ENCODE measurements at regions not wholly inside any gene's neighbourhood (a gene's known extent, or its start where the extent isn't known, plus 50 kb on each side); places are given as distances from the start of the nearest gene placed in this dataset.
"Not testable (repeated sequence)": the region's sequence is repeated elsewhere in the genome, so short reads cannot be mapped to it uniquely, and the experiment has no call there.

GRCh38 chr11:21775911-21776310 lies 417.0 kb upstream of the ANO5 start:
- H3K4me3 ChIP-seq: no peak overlapping the region
- H3K27ac ChIP-seq: no peak overlapping the region
- TF ChIP-seq CTCF (IDR thresholded peaks at IDR 0.05 in 4 of 5, conservative IDR thresholded peaks at IDR 0.05 in 1 of 5) (no peak), POLR2A (IDR thresholded peaks at IDR 0.05) (no peak)
- in situ Hi-C loops (cut with MboI; ENCODE audit: low sequenced_read_pairs in 4 of 4) (no loop called here), intact Hi-C loops (cut with DNase I; ENCODE audit: low total_unique reads) (no loop called here)
- no peaks in the 10 kb centered on the region for H3K36me3 ChIP-seq
- H3K4me1 ChIP-seq: peaks cover 3 to 4% of the 10 kb centered on the region in 2 donors
- H3K27me3 ChIP-seq: no peaks in the 10 kb centered on the region
- H3K9me3 ChIP-seq: no peaks in the 10 kb centered on the region
- ATAC-seq (no peak), DNase-seq (no peak)

DNA sequence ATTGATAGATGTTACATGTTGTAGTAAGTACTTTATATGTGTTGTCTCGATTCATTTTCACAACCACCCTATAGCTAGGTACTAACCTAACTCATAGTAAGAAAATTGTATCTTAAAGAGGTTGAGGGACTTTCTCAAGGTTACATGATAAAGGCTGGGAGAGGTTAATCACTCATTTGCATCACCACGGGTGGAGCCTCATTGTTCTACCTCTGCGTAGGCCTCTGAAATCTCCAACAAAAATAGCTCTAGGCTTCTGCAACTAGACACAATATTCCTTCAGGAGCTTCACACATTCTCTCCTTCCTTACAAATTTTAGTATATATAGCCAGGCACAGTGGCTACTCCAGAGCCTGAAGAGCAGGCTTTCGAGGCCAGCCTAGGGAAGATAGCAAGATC lies 408.9 kb upstream of the ANO5 start:
- H3K9me3 ChIP-seq: no peaks in the 10 kb centered on the region
- no peaks in the 10 kb centered on the region for H3K4me1 ChIP-seq
- TF ChIP-seq CTCF (IDR thresholded peaks at IDR 0.05 in 4 of 5, conservative IDR thresholded peaks at IDR 0.05 in 1 of 5) (no peak), POLR2A (IDR thresholded peaks at IDR 0.05) (no peak)
- no peaks in the 10 kb centered on the region for H3K36me3 ChIP-seq
- no peak for ATAC-seq
- intact Hi-C loops (cut with DNase I; ENCODE audit: low total_unique reads): no loop called here
- in situ Hi-C loops (cut with MboI; ENCODE audit: low sequenced_read_pairs in 4 of 4): no loop called here
- no peak overlapping the region for H3K4me3 ChIP-seq
- H3K27me3 ChIP-seq: no peaks in the 10 kb centered on the region
- no peak for DNase-seq
- H3K27ac ChIP-seq: no peak overlapping the region

DNA sequence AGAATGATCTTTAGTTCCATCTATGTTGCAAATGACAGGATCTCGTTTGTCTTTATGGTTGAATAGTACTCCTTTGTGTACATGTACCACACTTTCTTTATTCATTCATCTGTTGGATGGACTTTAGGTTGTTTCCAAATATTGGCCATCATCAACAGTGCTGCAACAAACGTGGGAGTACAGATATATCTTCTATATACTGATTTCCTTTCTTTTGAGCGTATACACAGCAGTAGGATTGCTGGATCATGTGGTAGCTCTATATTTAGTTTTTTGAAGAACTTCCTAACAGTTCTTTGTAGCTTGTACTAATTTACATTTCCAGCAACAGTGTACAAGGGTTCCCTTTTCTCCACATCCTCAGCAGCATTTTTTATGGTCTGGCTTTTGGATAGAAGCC lies 407.5 kb upstream of the ANO5 start:
- in situ Hi-C loops (cut with MboI; ENCODE audit: low sequenced_read_pairs in 4 of 4): no loop called here
- no peaks in the 10 kb centered on the region for H3K27me3 ChIP-seq
- no peak for ATAC-seq
- H3K4me1 ChIP-seq: no peaks in the 10 kb centered on the region
- H3K27ac ChIP-seq: no peak overlapping the region
- DNase-seq: no peak
- no peaks in the 10 kb centered on the region for H3K9me3 ChIP-seq
- no peaks in the 10 kb centered on the region for H3K36me3 ChIP-seq
- no peak overlapping the region for H3K4me3 ChIP-seq
- TF ChIP-seq CTCF (IDR thresholded peaks at IDR 0.05 in 4 of 5, conservative IDR thresholded peaks at IDR 0.05 in 1 of 5): no peak
- intact Hi-C loops (cut with DNase I; ENCODE audit: low total_unique reads): no loop called here

DNA sequence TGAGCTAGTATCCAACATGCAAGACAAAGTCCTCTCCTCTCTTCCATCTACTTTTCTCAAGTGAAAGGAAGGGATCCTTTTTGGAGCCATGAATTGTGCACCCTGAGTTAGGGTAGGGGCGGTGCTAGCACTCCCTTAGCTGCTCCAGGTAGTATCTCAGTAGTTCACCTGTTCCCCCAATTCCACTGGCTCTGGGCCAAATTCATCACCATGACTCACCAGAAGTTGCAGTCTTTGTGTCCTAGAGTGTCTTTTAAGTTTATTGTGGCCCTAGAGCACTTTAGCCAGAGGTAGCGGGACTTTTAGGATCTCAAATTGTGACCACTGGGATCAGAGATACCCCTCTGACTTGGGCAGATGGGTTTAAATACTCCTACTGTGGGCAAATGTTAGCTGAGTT lies 398.6 kb upstream of the ANO5 start:
- Histone ChIP-seq H3K4me3 (no peak overlapping the region), H3K27me3 (no peaks in the 10 kb centered on the region), H3K36me3 (no peaks in the 10 kb centered on the region), H3K27ac (no peak overlapping the region), H3K9me3 (no peaks in the 10 kb centered on the region), H3K4me1 (no peaks in the 10 kb centered on the region)
- in situ Hi-C loops (cut with MboI; ENCODE audit: low sequenced_read_pairs in 4 of 4) (no loop called here), intact Hi-C loops (cut with DNase I; ENCODE audit: low total_unique reads) (no loop called here)
- TF ChIP-seq CTCF (IDR thresholded peaks at IDR 0.05 in 4 of 5, conservative IDR thresholded peaks at IDR 0.05 in 1 of 5): no peak
- TF ChIP-seq POLR2A (IDR thresholded peaks at IDR 0.05): no peak
- ATAC-seq (no peak), DNase-seq (no peak)

- Histone ChIP-seq H3K27me3 (no peaks in the 10 kb centered on the region), H3K27ac (no peak overlapping the region), H3K4me3 (no peak overlapping the region), H3K4me1 (no peaks in the 10 kb centered on the region), H3K36me3 (no peaks in the 10 kb centered on the region), H3K9me3 (no peaks in the 10 kb centered on the region)
- DNase-seq (no peak), ATAC-seq (no peak)
- no peak for TF ChIP-seq POLR2A (IDR thresholded peaks at IDR 0.05)
- no peak for TF ChIP-seq CTCF (IDR thresholded peaks at IDR 0.05 in 4 of 5, conservative IDR thresholded peaks at IDR 0.05 in 1 of 5)
- in situ Hi-C loops (cut with MboI; ENCODE audit: low sequenced_read_pairs in 4 of 4): no loop called here
- intact Hi-C loops (cut with DNase I; ENCODE audit: low total_unique reads): no loop called here
Measured at GRCh38 chr11:21798216-21798615, 394.7 kb upstream of the ANO5 start.

DNA sequence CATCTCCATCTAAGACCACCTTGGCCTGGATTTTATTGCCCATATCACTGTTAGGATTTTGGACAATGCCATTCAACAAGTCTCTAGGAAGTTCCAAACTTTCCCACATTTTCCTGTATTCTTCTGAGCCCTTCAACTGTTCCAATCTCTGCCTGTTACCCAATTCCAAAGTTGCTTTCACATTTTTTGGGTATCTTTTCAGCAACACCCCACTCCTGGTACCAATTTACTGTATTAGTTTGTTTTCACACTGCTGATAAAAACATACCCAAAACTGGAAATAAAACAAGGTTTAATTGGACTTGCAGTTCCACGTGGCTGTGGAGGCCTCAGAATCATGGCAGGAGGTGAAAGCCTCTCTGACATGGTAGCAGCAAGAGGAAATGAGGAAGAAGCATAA lies 388.4 kb upstream of the ANO5 start:
- intact Hi-C loops (cut with DNase I; ENCODE audit: low total_unique reads); DNase-seq; H3K27ac ChIP-seq; H3K4me1 ChIP-seq; H3K9me3 ChIP-seq; H3K4me3 ChIP-seq; ATAC-seq; H3K27me3 ChIP-seq; in situ Hi-C loops (cut with MboI; ENCODE audit: low sequenced_read_pairs in 4 of 4); H3K36me3 ChIP-seq: not testable (repeated sequence)

All from gastrocnemius medialis (tissue), 4 donors.